ENCODE measurements at regions not wholly inside any gene's neighbourhood (a gene's known extent, or its start where the extent isn't known, plus 50 kb on each side); places are given as distances from the start of the nearest gene placed in this dataset.

- TF ChIP-seq POLR2AphosphoS2 (conservative IDR thresholded peaks at IDR 0.05; ENCODE audit: low read length), result no peak
- no peak for TF ChIP-seq POLR2A (IDR thresholded peaks at IDR 0.05; ENCODE audit: low read length)
- TF ChIP-seq, protein P1, sequence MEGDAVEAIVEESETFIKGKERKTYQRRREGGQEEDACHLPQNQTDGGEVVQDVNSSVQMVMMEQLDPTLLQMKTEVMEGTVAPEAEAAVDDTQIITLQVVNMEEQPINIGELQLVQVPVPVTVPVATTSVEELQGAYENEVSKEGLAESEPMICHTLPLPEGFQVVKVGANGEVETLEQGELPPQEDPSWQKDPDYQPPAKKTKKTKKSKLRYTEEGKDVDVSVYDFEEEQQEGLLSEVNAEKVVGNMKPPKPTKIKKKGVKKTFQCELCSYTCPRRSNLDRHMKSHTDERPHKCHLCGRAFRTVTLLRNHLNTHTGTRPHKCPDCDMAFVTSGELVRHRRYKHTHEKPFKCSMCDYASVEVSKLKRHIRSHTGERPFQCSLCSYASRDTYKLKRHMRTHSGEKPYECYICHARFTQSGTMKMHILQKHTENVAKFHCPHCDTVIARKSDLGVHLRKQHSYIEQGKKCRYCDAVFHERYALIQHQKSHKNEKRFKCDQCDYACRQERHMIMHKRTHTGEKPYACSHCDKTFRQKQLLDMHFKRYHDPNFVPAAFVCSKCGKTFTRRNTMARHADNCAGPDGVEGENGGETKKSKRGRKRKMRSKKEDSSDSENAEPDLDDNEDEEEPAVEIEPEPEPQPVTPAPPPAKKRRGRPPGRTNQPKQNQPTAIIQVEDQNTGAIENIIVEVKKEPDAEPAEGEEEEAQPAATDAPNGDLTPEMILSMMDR (IDR thresholded peaks at IDR 0.05), result no peak
- TF ChIP-seq, protein P2, sequence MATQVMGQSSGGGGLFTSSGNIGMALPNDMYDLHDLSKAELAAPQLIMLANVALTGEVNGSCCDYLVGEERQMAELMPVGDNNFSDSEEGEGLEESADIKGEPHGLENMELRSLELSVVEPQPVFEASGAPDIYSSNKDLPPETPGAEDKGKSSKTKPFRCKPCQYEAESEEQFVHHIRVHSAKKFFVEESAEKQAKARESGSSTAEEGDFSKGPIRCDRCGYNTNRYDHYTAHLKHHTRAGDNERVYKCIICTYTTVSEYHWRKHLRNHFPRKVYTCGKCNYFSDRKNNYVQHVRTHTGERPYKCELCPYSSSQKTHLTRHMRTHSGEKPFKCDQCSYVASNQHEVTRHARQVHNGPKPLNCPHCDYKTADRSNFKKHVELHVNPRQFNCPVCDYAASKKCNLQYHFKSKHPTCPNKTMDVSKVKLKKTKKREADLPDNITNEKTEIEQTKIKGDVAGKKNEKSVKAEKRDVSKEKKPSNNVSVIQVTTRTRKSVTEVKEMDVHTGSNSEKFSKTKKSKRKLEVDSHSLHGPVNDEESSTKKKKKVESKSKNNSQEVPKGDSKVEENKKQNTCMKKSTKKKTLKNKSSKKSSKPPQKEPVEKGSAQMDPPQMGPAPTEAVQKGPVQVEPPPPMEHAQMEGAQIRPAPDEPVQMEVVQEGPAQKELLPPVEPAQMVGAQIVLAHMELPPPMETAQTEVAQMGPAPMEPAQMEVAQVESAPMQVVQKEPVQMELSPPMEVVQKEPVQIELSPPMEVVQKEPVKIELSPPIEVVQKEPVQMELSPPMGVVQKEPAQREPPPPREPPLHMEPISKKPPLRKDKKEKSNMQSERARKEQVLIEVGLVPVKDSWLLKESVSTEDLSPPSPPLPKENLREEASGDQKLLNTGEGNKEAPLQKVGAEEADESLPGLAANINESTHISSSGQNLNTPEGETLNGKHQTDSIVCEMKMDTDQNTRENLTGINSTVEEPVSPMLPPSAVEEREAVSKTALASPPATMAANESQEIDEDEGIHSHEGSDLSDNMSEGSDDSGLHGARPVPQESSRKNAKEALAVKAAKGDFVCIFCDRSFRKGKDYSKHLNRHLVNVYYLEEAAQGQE (IDR thresholded peaks at IDR 0.05), result no peak
- no peak for TF ChIP-seq CBX8 (IDR thresholded peaks at IDR 0.05)
- no peak for TF ChIP-seq ESRRA (IDR thresholded peaks at IDR 0.05; ENCODE audit: borderline replicate concordance, low read length)
- TF ChIP-seq NFE2L2 (conservative IDR thresholded peaks at IDR 0.05; ENCODE audit: low read length), result no peak
- TF ChIP-seq, protein P3, sequence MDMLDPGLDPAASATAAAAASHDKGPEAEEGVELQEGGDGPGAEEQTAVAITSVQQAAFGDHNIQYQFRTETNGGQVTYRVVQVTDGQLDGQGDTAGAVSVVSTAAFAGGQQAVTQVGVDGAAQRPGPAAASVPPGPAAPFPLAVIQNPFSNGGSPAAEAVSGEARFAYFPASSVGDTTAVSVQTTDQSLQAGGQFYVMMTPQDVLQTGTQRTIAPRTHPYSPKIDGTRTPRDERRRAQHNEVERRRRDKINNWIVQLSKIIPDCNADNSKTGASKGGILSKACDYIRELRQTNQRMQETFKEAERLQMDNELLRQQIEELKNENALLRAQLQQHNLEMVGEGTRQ (IDR thresholded peaks at IDR 0.05), result no peak
- no peak for TF ChIP-seq EP300 (IDR thresholded peaks at IDR 0.05)
- no peak for TF ChIP-seq CEBPB (IDR thresholded peaks at IDR 0.05)
Observed at GRCh38 chr3:21892104-21892503, 141.1 kb upstream of the ZNF385D start.
